GM23338 (cell line): ENCODE measurements at regions not wholly inside any gene's neighbourhood (a gene's known extent, or its start where the extent isn't known, plus 50 kb on each side); places are given as distances from the start of the nearest gene placed in this dataset.

Experiments
- ATAC-seq: fragments of 200-7000 bp; cut with Tn5 transposase; 3 replicates; pipeline ENCODE4 v1.9.1; 2020
- DNase-seq: peaks from one replicate; pipeline ENCODE4 v3.0.0-alpha.2; 2015; ENCODE audit warnings: low spot score
- H2AFZ ChIP-seq: fragments of 200-600 bp; sonication (generic); 2 replicates; pipeline ENCODE4 v1.8.0; 2016; ENCODE audit warnings: antibody characterized with exemption, mild to moderate bottlenecking, moderate library complexity
- H3F3A ChIP-seq: fragments of 200-600 bp; sonication (generic); replicated peaks from 2 replicates; pipeline ENCODE4 v1.8.0; 2017; ENCODE audit warnings: antibody characterized with exemption, mixed run types, low read depth
- H3K27ac ChIP-seq: fragments of 200-600 bp; sonication (generic); 2 replicates; pipeline ENCODE4 v1.6.1; 2016; ENCODE audit warnings: low read depth
- H3K27me3 ChIP-seq: fragments of 200-600 bp; sonication (generic); 2 replicates; pipeline ENCODE4 v1.8.0; 2016; ENCODE audit warnings: mild to moderate bottlenecking, mixed run types, moderate library complexity; ENCODE audit not compliant: insufficient read depth
- H3K36me3 ChIP-seq: fragments of 200-600 bp; sonication (generic); 2 replicates; pipeline ENCODE4 v1.8.0; 2016; ENCODE audit warnings: mild to moderate bottlenecking; ENCODE audit not compliant: insufficient read depth
- H3K4me1 ChIP-seq: fragments of 200-600 bp; sonication (generic); 2 replicates; pipeline ENCODE4 v1.8.0; 2016; ENCODE audit warnings: mild to moderate bottlenecking, moderate library complexity; ENCODE audit not compliant: insufficient read depth
- H3K4me2 ChIP-seq: fragments of 200-600 bp; sonication (generic); 2 replicates; pipeline ENCODE4 v1.7.1; 2017; ENCODE audit warnings: mixed run types
- H3K4me3 ChIP-seq: fragments of 200-600 bp; sonication (generic); 2 replicates; pipeline ENCODE4 v1.6.1; 2016; ENCODE audit warnings: mixed run types
- H3K79me2 ChIP-seq: fragments of 200-600 bp; sonication (generic); replicated peaks from 2 replicates; pipeline ENCODE4 v1.8.0; 2017; ENCODE audit warnings: mild to moderate bottlenecking; ENCODE audit not compliant: insufficient read depth
- H3K9me2 ChIP-seq: fragments of 200-600 bp; sonication (generic); 2 replicates; pipeline ENCODE4 v1.8.0; 2017; ENCODE audit not compliant: insufficient read depth
- H4K20me1 ChIP-seq: fragments of 200-600 bp; sonication (generic); replicated peaks from 2 replicates; pipeline ENCODE4 v1.8.0; 2017; ENCODE audit warnings: mild to moderate bottlenecking; ENCODE audit not compliant: insufficient read depth
- H3K27ac Mint-ChIP-seq: 2 replicates; pipeline ENCODE4 v1.8.0; 2020; ENCODE audit warnings: inconsistent platforms, mild to moderate bottlenecking, moderate library complexity, mixed read lengths
- H3K27me3 Mint-ChIP-seq: 3 replicates; pipeline ENCODE4 v1.8.0; 2022; ENCODE audit warnings: low read depth, mild to moderate bottlenecking, moderate library complexity, mixed read lengths, inconsistent platforms; ENCODE audit not compliant: insufficient read depth, poor library complexity
- H3K36me3 Mint-ChIP-seq: 3 replicates; pipeline ENCODE4 v1.8.0; 2021; ENCODE audit warnings: low read depth, mild to moderate bottlenecking, inconsistent platforms, moderate library complexity, mixed read lengths
- H3K4me1 Mint-ChIP-seq: 3 replicates; pipeline ENCODE4 v1.8.0; 2020; ENCODE audit warnings: mild to moderate bottlenecking, inconsistent platforms, mixed read lengths
- H3K4me3 Mint-ChIP-seq: 3 replicates; pipeline ENCODE4 v1.8.0; 2021; ENCODE audit warnings: moderate library complexity, mild to moderate bottlenecking, inconsistent platforms, mixed read lengths
- H3K9me3 Mint-ChIP-seq: 3 replicates; pipeline ENCODE4 v1.8.0; 2020; ENCODE audit warnings: moderate library complexity, mild to moderate bottlenecking, inconsistent platforms, mixed read lengths
- CREB1 ChIP-seq: fragments of 250-450 bp; sonication (Bioruptor Pico); IDR thresholded peaks from 2 replicates; pipeline ENCODE4 v1.5.0; 2020; ENCODE audit warnings: low read depth, mild to moderate bottlenecking, moderate library complexity
- EZH2 ChIP-seq: fragments of 200-600 bp; sonication (generic); IDR thresholded peaks from one replicate; pipeline ENCODE4 v1.8.0; 2017; ENCODE audit warnings: antibody characterized with exemption, mild to moderate bottlenecking, low read depth; ENCODE audit not compliant: unreplicated experiment
- EZH2phosphoT487 ChIP-seq: fragments of 200-600 bp; sonication (generic); IDR thresholded peaks from one replicate; pipeline ENCODE4 v1.8.1; 2018; ENCODE audit warnings: antibody characterized with exemption; ENCODE audit not compliant: unreplicated experiment
- JUNB ChIP-seq: IDR thresholded peaks from one replicate; pipeline ENCODE4 v1.6.1; 2016; ENCODE audit warnings: antibody characterized with exemption; ENCODE audit not compliant: unreplicated experiment
- NANOG ChIP-seq: IDR thresholded peaks from 2 replicates; pipeline ENCODE4 v1.6.1; 2016; ENCODE audit warnings: antibody characterized with exemption, borderline replicate concordance
- POLR2AphosphoS5 ChIP-seq: IDR thresholded peaks from 2 replicates; pipeline ENCODE4 v1.6.1; 2016; ENCODE audit warnings: antibody characterized with exemption, low read depth
- STAT1 ChIP-seq: IDR thresholded peaks from one replicate; pipeline ENCODE4 v1.6.1; 2016; ENCODE audit warnings: antibody characterized with exemption; ENCODE audit not compliant: unreplicated experiment
- ZNF114 ChIP-seq: fragments of 250-450 bp; sonication (Bioruptor Pico); IDR thresholded peaks from 2 replicates; pipeline ENCODE4 v1.5.0; 2020; ENCODE audit warnings: mild to moderate bottlenecking, moderate library complexity
- ZNF331 ChIP-seq: fragments of 250-450 bp; sonication (Bioruptor Pico); IDR thresholded peaks from 2 replicates; pipeline ENCODE4 v1.5.0; 2020; ENCODE audit warnings: low read depth, mild to moderate bottlenecking, moderate library complexity
- TF ChIP-seq, protein P1 (sequence below): IDR thresholded peaks from one replicate; pipeline ENCODE4 v1.6.1; 2018; ENCODE audit warnings: antibody characterized with exemption; ENCODE audit not compliant: unreplicated experiment
- TF ChIP-seq, protein P2 (sequence below), 2 experiments: fragments of 200-600 bp in 1 of 2; sonication (generic) in 1 of 2; conservative IDR thresholded peaks; 2 replicates each; pipeline versions ENCODE4 v1.5.1 to v1.6.1; 2016 to 2017; ENCODE audit warnings: antibody characterized with exemption in 2 of 2, low read depth in 2 of 2, mild to moderate bottlenecking in 2 of 2, moderate library complexity in 1 of 2
- TF ChIP-seq, protein P3 (sequence below): IDR thresholded peaks from 2 replicates; pipeline ENCODE4 v1.6.1; 2016; ENCODE audit warnings: antibody characterized with exemption

DNA sequence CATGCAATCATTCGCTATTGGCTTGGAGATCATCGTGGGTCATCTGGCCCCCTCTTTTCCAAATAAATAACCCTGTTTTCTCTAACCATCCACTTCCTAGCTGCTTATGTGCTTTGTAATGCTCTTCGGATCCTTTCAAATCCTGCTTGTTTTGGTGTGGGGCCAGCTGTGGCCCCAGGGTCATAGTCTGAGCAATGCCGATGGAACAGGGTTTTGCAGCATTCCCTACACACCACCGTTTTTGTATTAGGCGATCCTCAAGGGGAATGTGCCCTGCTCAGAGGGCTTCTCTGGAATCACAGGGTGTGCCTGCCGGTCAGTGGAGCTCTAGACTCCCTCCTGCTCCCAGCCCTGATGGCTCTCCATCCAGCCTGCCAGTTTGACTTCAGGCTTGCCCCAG is 78.1 kb upstream of the NRXN3 start (continued):
- TF ChIP-seq, protein P1, sequence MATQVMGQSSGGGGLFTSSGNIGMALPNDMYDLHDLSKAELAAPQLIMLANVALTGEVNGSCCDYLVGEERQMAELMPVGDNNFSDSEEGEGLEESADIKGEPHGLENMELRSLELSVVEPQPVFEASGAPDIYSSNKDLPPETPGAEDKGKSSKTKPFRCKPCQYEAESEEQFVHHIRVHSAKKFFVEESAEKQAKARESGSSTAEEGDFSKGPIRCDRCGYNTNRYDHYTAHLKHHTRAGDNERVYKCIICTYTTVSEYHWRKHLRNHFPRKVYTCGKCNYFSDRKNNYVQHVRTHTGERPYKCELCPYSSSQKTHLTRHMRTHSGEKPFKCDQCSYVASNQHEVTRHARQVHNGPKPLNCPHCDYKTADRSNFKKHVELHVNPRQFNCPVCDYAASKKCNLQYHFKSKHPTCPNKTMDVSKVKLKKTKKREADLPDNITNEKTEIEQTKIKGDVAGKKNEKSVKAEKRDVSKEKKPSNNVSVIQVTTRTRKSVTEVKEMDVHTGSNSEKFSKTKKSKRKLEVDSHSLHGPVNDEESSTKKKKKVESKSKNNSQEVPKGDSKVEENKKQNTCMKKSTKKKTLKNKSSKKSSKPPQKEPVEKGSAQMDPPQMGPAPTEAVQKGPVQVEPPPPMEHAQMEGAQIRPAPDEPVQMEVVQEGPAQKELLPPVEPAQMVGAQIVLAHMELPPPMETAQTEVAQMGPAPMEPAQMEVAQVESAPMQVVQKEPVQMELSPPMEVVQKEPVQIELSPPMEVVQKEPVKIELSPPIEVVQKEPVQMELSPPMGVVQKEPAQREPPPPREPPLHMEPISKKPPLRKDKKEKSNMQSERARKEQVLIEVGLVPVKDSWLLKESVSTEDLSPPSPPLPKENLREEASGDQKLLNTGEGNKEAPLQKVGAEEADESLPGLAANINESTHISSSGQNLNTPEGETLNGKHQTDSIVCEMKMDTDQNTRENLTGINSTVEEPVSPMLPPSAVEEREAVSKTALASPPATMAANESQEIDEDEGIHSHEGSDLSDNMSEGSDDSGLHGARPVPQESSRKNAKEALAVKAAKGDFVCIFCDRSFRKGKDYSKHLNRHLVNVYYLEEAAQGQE = no peak
- TF ChIP-seq STAT1 (no peak), ZNF331 (CRISPR knock-in tag) (no peak), JUNB (no peak), NANOG (no peak), EZH2 (no peak)
- TF ChIP-seq, protein P2, sequence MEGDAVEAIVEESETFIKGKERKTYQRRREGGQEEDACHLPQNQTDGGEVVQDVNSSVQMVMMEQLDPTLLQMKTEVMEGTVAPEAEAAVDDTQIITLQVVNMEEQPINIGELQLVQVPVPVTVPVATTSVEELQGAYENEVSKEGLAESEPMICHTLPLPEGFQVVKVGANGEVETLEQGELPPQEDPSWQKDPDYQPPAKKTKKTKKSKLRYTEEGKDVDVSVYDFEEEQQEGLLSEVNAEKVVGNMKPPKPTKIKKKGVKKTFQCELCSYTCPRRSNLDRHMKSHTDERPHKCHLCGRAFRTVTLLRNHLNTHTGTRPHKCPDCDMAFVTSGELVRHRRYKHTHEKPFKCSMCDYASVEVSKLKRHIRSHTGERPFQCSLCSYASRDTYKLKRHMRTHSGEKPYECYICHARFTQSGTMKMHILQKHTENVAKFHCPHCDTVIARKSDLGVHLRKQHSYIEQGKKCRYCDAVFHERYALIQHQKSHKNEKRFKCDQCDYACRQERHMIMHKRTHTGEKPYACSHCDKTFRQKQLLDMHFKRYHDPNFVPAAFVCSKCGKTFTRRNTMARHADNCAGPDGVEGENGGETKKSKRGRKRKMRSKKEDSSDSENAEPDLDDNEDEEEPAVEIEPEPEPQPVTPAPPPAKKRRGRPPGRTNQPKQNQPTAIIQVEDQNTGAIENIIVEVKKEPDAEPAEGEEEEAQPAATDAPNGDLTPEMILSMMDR (conservative IDR thresholded peaks at IDR 0.05; ENCODE audit: low read depth in 2 of 2) = no peak
- TF ChIP-seq, protein P3, sequence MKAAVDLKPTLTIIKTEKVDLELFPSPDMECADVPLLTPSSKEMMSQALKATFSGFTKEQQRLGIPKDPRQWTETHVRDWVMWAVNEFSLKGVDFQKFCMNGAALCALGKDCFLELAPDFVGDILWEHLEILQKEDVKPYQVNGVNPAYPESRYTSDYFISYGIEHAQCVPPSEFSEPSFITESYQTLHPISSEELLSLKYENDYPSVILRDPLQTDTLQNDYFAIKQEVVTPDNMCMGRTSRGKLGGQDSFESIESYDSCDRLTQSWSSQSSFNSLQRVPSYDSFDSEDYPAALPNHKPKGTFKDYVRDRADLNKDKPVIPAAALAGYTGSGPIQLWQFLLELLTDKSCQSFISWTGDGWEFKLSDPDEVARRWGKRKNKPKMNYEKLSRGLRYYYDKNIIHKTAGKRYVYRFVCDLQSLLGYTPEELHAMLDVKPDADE = no peak

DNA sequence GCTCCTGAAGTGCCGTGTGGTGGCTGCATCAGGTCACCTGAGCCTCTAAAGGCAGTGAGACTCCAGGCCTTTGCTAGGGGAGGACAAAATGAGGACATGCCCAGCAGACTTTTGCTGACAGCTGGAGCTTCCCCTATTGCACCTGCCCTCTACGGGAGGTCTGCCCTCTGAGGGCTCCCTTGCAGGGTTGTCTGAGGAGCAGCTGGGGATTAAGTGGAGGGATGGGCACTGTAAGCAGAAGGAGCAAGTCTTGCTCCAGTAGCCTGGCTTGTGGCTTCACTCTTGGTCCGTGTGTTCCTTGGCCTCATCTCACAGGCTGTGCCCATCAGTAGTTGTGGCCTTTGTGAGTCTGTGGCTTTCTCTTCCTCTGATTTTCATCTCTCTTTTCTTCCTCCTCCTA is 66.9 kb upstream of the NRXN3 start:
- Mint-ChIP-seq H3K4me3 (no peak overlapping the region), H3K9me3 (no peaks in the 10 kb centered on the region), H3K27ac (no peak overlapping the region), H3K36me3 (no peaks in the 10 kb centered on the region), H3K27me3 (no peaks in the 10 kb centered on the region), H3K4me1 (0 out of 3 replicates have a peak, but pooled peaks cover 3% of the 10 kb centered on the region)
- no peaks in the 10 kb centered on the region for H3K36me3 ChIP-seq
- no peak overlapping the region for H3K4me3 ChIP-seq
- H2AFZ ChIP-seq = no peak overlapping the region
- no peak for DNase-seq
- H3K9me2 ChIP-seq = 0 out of 2 replicates have a peak, but pooled peaks cover 8% of the 10 kb centered on the region
- no peak overlapping the region for H3K4me2 ChIP-seq
- H3F3A ChIP-seq = no peaks in the 10 kb centered on the region
- H3K79me2 ChIP-seq = no peaks in the 10 kb centered on the region
- H4K20me1 ChIP-seq = no peaks in the 10 kb centered on the region
- H3K27ac ChIP-seq = no peak overlapping the region
- no peaks in the 10 kb centered on the region for H3K27me3 ChIP-seq
- no peak for ATAC-seq
- H3K4me1 ChIP-seq = no peaks in the 10 kb centered on the region
- no peak for TF ChIP-seq EZH2phosphoT487
- TF ChIP-seq ZNF331 (CRISPR knock-in tag) = no peak
- no peak for TF ChIP-seq EZH2
- TF ChIP-seq, protein P3 = no peak
- TF ChIP-seq NANOG = no peak
- no peak for TF ChIP-seq POLR2AphosphoS5
- TF ChIP-seq, protein P2 (conservative IDR thresholded peaks at IDR 0.05; ENCODE audit: low read depth in 2 of 2) = no peak
- no peak for TF ChIP-seq ZNF114 (CRISPR knock-in tag)
- TF ChIP-seq, protein P1 = no peak
- no peak for TF ChIP-seq CREB1 (CRISPR knock-in tag)
- TF ChIP-seq STAT1 = no peak
- no peak for TF ChIP-seq JUNB
